ENCODE measurements at regions not wholly inside any gene's neighbourhood (a gene's known extent, or its start where the extent isn't known, plus 50 kb on each side); places are given as distances from the start of the nearest gene placed in this dataset.

DNA sequence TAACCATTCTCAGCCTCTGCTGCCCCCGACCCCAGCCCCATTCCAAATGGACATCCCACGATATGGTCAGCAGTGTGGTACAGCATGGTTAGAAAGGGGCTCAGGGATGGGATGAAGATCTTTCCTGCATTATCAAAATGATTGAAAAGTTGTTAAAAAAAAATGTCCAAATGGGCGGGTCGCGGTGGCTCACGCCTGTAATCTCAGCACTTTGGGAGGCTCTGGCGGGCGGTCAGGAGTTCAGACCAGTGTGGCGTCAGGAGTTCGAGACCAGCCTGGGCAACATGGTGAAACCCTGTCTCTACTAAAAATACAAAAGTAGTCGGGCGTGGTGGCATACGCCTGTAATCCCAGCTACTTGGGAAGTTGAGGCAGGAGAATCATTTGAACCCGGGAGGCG is 54.3 kb upstream of the ZNF254 start:
- TF ChIP-seq CTCF (IDR thresholded peaks at IDR 0.05; ENCODE audit: insufficient read depth, low read length) (no peak), POLR2AphosphoS5 (IDR thresholded peaks at IDR 0.05; ENCODE audit: low read depth) (no peak), GABPA (IDR thresholded peaks at IDR 0.05; ENCODE audit: low read depth) (no peak)
